ENCODE measurements at regions not wholly inside any gene's neighbourhood (a gene's known extent, or its start where the extent isn't known, plus 50 kb on each side); places are given as distances from the start of the nearest gene placed in this dataset.

- TF ChIP-seq POLR2AphosphoS5 (IDR thresholded peaks at IDR 0.05; ENCODE audit: borderline replicate concordance, low read depth, low read length) (no peak), EZH2 (IDR thresholded peaks at IDR 0.05) (no peak), FOXP2 (optimal IDR thresholded peaks at IDR 0.05; ENCODE audit: control extremely low read depth, extremely low read length, insufficient read depth) (no peak)
Measured at GRCh38 chr1:163509114-163509513, 187.4 kb downstream of the NUF2 start.
